Colonic mucosa (tissue), 1 donor: ENCODE measurements at regions not wholly inside any gene's neighbourhood (a gene's known extent, or its start where the extent isn't known, plus 50 kb on each side); places are given as distances from the start of the nearest gene placed in this dataset. TPM values are rescaled to one million over a fixed set of nuclear protein-coding genes. Genes with fewer than 3 reads are reported as not detected.

Experiments
- microRNA-seq: library from miRNA; unstranded; fragments of <30 nt; microRNA quantifications from one replicate; pipeline ENCODE4, GENCODE V29; 2019
- donor health status: DM: no; HTN: no; CAD: no.

Small RNAs in the stretch of these regions (microRNA-seq; reads per million reads assigned to microRNA genes)
- gene MIR4418 = not detected
